SIG-M5 treated with dmso at 0.1 percent for 504 hours (cell line): ENCODE measurements at regions not wholly inside any gene's neighbourhood (a gene's known extent, or its start where the extent isn't known, plus 50 kb on each side); places are given as distances from the start of the nearest gene placed in this dataset.
A peak's percentile ranks its signal among the peaks of the same experiment; 100 is the strongest.

Experiments
- DNase-seq: peaks from one replicate; lab custom pipeline; 2025; ENCODE audit not compliant: unreplicated experiment; lab: John Stamatoyannopoulos, UW

DNA sequence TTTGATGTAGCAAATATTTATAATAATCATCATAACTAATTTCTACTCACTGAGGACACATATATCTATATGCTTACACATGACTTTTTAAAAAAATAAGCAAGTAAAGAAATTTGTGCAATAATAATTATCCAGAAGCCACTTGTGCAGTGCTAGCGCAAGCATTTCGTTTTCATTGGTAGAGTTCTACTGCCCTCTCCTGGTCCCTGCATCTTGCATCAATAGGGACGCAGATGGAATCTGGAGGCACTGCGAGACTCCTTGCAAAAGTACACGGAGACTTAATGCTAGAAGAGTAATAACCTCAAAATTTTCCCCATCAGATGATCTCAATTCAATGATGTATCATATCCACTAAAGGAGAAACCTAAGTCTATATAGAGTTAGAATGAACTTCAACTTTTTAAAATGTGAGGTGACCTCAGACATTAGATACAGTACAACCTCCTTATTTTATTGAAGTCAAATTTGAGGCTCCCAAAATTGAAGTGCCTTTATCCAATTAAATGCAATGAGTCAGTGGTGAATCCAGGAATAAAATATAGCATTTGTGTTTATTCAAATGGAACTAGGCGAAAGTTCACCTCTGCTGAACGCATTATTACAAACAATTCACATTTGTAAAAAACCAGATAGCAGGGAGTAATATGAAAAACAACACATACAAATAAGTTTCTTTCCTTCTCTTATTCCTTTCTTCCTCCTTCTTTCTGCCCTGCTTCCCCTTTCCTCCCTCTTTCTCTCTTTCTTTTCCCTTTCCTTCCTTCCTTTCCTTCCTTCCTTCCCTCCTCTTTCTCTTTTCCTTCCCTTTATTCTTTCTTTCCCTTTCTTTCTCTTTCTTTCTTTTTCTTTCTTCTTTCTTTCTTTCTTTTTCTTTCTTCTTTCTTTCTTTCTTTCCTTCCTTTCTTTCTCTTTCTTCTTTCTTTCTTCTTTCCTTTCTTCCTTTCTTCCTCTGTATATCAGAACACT, 450.0 kb downstream of the ANKRD50 start:
- DNase-seq, result peak; percentile 83

DNA sequence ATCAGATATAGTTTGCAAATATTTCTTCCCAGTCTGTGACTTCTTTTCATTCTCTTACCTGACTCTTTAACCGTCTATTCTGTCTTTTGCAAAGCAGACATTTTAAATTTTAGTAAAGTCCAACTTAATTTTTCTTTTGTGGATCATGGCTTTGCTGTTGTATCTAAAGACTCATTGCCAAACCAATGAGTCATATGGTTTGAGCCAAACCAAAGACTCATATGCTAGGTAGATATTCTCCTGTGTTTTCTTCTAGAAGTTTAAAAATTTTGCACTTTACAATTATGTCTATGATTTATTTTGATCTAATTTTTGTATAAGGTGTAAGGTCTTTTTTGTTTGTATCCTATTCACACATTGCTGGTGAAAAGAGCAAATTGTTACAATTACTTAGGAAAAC, 446.8 kb downstream of the ANKRD50 start:
- no peak for DNase-seq

DNA sequence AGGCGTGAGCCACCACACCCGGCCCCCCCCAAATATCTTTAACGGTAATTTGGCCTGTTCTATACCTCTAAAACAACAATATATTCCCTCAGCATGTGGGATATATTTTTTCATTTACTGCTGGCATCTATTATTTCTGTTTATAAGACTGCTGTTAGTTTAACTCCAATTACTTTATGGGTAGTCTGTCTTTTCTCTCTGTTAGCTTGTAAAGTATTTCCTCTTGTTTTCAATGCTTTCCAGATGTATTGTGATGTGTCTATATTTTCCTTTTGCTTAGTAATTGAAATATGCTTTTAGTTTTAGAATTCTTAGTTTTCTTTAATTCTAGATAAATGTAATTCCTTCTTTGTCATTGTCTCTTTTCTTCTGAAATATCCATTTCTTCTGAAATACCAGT, 445.8 kb downstream of the ANKRD50 start:
- no peak for DNase-seq

DNA sequence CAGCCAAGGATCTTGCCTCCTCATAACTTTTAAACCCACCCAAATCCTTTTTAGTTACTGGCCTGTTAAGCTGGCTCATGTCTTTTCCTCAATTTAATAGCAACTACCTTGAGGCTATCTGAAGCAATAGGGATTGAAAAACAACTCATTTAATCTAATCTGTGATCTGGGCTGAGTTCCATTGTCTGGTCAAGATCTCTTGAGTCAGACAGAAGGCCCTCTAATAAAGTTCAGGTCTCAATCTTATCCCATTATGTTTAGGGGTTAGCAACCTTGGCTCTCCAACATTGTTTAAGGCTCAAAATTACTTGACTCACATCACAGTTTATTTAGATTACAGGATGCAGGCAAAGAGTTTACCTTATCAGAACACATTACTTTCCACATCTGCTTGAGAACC, 436.1 kb downstream of the ANKRD50 start:
- DNase-seq, result no peak

DNA sequence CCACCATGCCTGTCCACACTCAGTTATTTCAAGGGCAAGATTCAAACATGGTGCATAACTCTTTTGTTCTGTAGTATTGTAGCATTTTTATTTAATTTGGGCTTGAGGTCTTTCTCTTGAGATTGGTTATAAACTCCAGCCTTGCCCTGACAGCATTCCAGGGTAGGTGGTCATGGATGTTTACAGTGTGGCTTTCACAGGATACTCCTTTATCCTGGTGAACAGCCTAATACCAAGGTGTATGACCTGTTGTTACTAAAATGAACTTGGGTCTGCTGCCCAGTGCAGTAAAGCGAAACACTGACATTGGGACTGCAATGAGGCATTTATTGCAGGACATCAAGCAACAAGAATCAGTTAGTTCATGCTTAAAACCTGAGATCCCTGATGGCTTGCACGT, 434.8 kb downstream of the ANKRD50 start:
- no peak for DNase-seq

DNA sequence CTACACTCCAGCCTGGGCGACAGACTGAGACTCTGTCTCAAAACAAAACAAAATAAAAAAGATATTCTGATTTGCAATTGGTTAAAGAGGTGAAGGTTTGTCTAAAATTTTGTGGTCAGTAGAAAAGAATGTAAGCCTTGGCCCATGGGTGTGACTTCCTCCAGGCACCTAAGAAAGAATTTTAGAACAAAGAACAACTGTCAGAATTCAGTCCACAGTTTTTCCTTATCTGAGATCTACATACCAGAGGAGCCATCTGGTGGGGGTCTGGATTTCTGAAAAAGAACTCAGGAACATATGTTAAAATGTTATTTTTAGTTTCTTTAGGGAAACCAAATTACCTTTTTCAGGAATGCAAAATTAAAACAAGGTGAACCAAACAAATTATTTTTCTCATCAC, 434.1 kb downstream of the ANKRD50 start:
- DNase-seq, result no peak

DNA sequence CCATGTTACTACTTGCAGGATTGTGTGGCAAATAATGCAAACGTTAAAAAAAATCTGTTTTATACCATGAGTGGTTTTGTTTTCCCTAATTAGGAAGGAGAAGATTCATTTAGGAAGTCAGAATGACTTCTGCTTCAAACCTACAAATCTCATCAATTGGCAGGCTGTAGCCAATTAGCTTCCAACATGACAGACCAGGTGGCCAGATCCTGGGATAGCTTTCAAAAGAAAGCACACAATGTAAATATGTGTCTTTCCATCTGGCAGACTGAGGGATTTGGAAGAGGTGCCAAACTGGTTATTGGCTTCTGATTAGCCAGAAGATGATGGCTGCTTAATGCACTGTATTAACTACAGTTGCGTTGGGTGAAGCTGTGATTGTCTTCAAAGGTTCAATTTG, 432.8 kb downstream of the ANKRD50 start:
- no peak for DNase-seq

DNA sequence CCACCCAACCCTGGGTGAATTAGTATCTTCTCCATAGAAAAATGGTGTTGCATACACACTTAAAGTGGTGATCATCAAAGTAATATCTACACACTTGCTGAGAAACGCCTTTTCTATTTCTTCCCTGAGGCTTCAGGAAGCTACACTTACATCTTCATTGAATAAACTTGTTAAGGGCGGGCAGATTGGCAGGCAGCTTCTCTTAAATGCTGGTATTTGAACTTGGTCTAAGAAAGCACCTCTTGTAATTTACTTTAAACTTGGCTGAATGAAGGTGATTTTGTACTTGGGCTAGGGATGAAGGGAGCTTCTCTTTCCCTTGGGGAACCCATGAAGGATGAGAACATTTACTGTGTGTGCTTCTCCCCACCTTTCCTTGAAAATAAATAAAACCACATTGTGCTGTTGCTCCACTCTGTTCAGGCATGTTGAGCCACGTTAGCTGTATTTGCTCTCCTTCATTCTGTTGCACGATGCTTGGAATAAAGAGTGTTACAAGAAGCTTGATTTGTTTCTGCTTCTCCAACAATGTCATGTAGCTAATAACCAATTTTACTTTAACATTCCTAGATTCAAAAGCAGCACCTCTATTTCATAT, 430.1 kb downstream of the ANKRD50 start:
- DNase-seq, result no peak

DNA sequence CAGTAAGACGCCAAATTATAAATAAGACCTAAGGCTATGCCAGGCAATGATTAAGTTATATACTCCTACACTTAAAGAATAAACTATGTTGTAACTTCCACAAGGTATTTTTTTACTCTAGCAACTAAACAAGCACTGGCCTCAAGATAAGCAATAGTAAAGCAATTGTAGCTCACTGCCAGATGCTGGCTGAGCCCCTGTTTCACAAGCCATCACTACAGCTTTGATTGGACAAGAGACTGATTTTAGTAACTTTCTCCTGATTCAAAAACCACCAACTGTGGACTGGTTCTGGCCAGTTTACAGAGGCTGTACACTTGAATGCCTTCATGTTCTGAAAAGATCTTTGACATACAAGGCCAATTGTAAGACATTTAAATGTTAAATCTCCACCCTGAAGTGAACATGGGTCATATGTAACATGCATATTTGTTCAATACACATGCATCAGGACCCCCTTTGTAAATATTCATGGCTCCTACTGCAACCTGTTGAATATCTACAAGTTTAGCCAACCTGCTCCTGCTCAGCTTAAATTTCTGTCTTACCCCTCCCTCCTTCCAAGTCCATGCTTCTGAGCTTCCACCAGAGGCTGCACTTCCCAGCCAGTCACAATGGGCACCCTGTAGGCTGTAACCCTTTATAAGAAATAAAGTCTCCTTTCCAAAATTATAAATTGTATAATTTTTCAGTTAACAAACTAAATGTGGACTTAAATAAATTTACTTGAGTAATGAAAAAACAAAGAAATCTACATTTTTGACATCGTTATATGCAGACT, 423.6 kb downstream of the ANKRD50 start:
- no peak for DNase-seq

DNA sequence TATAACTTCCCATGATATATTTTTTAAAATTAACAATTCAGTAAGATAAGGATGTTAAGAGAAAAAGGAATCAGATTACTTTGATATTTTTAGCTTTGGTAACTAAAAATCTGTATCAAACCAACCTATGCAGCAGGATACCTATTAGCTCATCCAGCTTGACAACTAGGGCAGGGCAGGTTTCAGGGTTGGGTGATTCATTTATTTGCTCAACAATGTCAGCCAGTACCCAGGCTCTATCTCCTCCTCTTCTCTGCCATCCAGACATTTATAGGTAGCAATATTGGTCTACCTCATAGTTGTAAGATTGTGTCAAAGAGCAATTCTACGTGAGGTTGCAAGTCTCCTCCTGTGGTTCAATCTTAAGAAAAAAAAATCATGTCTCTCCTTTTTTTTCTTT, 421.9 kb downstream of the ANKRD50 start:
- DNase-seq, result peak; percentile 6

DNA sequence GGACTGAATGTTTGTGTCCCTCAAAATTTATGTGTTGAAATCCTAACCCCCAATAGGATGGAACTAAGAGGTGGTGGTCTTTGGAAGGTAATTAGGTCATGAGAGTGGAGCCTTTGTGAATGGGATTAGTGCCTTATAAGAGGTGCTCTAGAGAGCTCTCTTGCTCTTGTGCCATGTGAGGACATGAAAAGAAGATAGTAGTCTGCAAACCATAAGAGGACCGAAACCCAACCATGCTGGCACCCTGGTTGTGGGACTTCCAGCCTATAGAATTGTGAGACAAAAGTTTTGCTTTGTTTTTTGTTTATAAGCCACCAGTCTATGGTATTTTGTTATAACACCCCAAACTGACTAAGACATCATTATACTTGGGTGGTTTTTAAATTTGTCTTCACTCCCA, 417.1 kb downstream of the ANKRD50 start:
- DNase-seq, result no peak

DNA sequence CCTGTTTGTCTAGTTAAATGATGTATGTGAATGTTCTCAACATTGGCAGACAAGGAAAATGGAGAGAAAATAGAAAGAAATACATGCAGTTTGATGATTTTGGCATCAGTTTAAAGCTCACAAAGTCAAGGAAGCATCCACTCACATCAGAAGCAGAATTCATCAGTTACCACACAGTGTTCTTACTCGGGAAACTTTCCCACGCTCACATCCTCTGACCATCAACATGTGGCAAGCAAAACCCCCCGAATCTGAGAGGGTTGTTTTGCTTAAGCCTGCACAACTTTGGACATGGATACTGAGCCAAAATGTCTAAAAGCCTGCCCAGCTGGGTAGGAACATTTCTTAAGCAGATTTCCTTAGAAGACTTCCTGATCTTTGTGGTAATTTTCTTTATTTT, 407.6 kb downstream of the ANKRD50 start:
- DNase-seq, result no peak

DNA sequence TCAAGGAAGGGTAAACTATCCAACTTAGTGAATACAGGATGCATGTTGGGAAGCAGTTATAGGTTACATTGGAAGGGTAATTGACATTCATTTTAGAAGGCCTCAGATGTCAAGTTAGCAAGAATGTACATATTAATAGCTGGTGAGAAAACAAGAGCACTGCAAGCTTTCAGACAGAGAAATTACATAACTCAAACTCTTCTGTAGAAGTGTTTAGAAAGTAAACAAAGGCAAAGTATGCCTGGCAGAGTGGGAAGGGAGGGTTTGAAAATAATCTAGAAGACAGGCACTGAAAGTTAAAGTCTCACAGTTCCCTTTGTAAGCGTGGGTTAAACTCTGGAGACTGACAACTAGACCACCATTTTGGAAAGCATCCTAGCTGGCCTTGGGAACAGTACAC, 406.2 kb downstream of the ANKRD50 start:
- no peak for DNase-seq

DNA sequence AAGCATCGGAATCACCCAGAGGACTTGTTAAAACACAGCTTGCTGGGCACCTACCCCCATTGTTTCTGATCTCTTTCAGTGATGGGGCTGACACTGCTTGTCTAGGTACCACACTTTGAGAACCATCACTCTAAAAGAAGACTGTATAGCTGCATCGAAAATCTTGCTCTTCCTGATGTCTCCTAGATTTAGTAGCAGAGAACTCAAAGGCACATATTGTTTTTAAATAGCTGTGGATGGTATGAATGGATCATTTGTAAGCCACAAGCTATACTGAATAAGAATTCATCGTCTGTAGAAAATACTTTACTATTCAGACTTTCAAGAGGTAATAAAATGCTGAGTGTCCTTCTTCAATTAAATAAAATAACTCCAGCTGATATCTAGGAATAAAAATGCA, 405.4 kb downstream of the ANKRD50 start:
- DNase-seq, result no peak

DNA sequence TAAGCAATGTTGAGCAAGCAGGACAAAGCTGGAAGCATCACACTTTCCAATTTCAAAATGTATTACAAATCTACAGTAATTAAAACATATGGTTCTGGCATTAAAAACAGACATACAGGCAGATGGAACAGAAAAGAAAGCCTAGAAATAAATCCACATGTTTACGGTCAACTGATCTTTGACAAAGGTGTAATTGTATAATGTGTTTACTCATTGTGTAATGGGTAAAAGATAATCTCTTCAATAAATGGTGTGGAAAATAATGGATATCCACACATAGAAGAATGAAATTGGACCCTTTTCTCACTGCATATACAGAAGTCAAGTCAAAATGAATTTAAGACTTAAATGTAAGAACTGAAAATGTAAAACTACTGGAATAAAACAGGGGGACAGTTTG, 394.2 kb downstream of the ANKRD50 start:
- DNase-seq, result no peak

DNA sequence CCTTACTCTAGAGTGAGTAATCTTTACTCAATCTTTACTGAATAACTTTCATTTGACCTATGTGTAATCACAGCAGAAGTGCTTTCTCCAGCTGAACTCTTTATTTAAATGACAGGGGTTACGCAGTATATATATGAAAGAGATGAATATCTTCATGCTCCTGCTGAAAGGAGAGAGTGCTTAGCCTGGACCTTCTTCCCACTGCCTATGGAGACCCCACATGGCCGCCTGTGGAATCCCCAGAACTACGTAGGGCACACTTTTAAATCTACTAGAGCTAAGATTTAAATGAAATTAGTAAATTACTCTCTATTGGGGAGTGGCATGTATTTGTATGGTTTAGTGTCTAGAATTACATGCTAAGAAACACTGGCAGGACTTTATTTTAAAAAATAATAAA, 391.2 kb downstream of the ANKRD50 start:
- DNase-seq, result no peak

DNA sequence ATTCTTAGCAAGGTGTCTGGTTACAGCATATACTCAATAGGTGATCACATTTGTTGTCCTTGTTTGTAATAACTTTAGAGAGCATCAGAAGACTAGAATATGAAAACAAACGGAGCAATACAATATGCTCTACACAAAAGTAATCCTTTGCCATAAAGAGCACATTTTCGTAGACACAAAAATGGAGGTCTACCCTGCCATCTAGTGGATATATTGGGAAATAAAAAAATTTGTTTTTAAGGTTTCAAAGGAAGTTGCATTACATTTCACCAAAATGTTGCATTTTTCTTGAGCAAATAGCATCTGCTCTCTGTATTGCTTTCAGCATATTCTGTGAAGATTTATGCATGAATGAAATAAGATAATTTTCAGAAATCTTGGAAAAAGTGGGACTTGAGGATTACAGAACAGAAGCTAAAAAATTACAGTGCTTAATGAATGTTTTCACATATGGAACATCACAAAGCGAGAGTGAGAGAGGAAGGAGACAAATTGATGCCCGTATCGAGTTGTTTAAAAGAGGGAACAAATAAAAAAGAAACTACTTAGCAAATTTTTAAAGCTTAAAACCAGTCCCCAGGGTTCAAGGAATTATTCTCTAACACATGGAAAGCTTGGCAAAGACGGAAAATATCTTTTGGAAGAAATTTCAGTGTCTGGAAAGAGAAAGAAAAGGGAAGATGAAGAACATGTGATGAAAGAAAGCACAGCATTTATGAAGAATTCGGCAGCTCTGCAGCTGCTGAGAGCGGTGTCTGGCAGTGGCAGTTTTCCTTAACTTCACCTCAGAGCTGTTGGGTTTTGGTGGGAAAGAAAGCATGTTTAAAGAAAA, 390.1 kb downstream of the ANKRD50 start:
- DNase-seq, result peak; percentile 43

DNA sequence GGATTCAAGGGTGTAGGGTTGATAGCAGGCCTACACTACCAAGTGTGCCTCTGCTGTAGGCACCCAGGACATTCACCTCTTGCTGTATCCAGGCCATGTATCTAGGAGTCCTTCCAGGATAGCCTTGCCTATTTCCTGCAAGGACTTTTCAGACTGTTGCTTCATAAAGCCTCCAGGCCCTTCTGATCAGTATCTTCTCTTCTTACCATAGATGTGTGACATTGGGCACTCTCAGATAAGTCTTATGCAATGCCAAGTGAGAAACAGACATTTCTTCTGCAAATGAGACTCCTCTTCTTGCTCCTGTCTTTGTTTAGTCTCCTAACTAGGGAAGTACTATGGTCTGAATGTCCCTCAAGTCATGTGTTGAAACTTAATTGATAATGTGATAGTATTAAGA, 386.8 kb downstream of the ANKRD50 start:
- no peak for DNase-seq

DNA sequence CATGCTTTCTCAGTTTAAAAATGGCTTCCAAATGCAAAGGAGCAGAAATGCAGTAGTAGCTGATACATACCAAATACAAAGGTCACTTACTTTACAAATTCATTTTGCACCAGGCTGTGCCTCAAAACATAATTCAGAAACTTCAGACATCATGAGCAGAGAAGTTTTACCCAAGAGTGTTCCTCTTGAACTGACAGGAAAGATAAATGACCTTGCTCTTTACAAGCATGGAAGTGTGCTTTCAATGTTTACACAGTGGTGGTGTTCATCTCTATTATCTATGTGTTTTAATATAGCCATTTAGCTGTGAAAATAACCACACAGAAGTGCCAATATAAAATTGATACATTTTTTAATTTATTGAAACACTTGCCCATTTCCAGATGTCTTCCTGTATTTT, 383.4 kb downstream of the ANKRD50 start:
- no peak for DNase-seq

DNA sequence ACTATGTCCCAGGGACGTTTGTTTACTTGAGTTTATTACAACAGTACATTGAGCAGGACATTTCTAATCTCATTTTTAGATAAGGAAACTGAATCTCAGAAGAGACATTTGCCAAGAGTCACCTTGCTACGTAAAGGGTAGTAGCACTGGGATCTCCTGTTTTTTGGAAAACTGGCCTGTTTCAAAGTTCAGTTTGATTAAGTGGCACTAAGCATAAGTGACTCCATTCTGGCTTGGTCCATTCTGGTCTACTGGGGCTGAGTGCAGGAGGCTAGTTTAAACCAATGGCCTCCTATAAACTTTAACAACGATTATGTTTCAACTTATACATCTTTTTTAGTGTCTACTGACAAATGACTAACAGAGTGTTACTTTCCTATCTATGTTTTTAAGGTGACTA, 382.5 kb downstream of the ANKRD50 start:
- DNase-seq, result no peak

DNA sequence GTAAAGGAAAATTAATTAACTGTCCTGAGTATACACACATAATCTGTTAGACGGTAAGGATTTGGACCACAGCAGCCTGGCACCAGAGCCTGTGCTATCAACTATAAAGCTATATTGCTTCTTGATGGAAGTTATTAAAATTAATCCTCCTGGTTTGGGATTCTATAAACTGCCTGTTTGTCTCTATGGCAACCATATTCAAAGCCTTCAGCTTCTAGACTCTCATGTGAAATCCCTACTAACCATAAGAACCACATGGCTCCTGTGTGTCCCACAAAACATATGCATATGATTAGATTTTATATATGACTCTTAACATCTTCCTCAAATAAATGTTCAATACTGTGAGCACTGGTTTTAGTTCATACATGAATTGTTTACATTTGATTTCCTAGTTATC, 380.8 kb downstream of the ANKRD50 start:
- no peak for DNase-seq
